Spleen (tissue), 11 donors: ENCODE measurements at regions not wholly inside any gene's neighbourhood (a gene's known extent, or its start where the extent isn't known, plus 50 kb on each side); places are given as distances from the start of the nearest gene placed in this dataset.
A peak's percentile ranks its signal among the peaks of the same experiment; 100 is the strongest.

Experiments used
- DNase-seq: peaks from one replicate; pipeline ENCODE4 v3.0.0-alpha.2; 2020
- H3K27ac ChIP-seq, 8 donors: fragments of 200-600 bp; sonication (generic) in 7 of 8; 1 replicate in 4 of 8; 2 replicates in 4 of 8; pipeline versions ENCODE4 v1.5.0 to v1.8.0; 2016 to 2021; ENCODE audit warnings: inconsistent platforms in 4 of 8, mild to moderate bottlenecking in 4 of 8, moderate library complexity in 1 of 8
- H3K27me3 ChIP-seq, 7 donors: fragments of 200-600 bp; sonication (generic) in 6 of 7; replicated peaks in 1 of 7; 1 replicate in 4 of 7; 2 replicates in 3 of 7; pipeline versions ENCODE4 v1.5.0 to v1.8.0; 2016 to 2021; ENCODE audit warnings: inconsistent platforms in 3 of 7, mild to moderate bottlenecking in 1 of 7
- H3K36me3 ChIP-seq, 6 donors: fragments of 200-600 bp; sonication (generic) in 5 of 6; 1 replicate in 4 of 6; 2 replicates in 2 of 6; pipeline versions ENCODE4 v1.5.0 to v1.8.0; 2016 to 2021; ENCODE audit warnings: inconsistent platforms in 2 of 6
- H3K4me1 ChIP-seq, 6 donors: fragments of 200-600 bp; sonication (generic) in 5 of 6; 1 replicate in 3 of 6; 2 replicates in 3 of 6; pipeline versions ENCODE4 v1.5.0 to v1.8.0; 2016 to 2021; ENCODE audit warnings: inconsistent platforms in 3 of 6
- H3K4me3 ChIP-seq, 8 donors: fragments of 200-600 bp; sonication (generic) in 7 of 8; 1 replicate in 4 of 8; 2 replicates in 4 of 8; pipeline versions ENCODE4 v1.5.0 to v1.8.0; 2016 to 2021; ENCODE audit warnings: inconsistent platforms in 4 of 8, mild to moderate bottlenecking in 4 of 8, moderate library complexity in 2 of 8
- H3K9me3 ChIP-seq, 8 donors: fragments of 200-600 bp; sonication (generic) in 7 of 8; 1 replicate in 4 of 8; 2 replicates in 4 of 8; pipeline versions ENCODE4 v1.5.0 to v1.8.0; 2016 to 2021; ENCODE audit warnings: inconsistent platforms in 4 of 8
- POLR2A ChIP-seq, 3 donors: fragments of 450-650 bp; IDR thresholded peaks; one replicate each; pipeline ENCODE4 v1.5.1; 2017; ENCODE audit warnings: antibody characterized with exemption in 3 of 3, mild to moderate bottlenecking in 1 of 3
- POLR2AphosphoS5 ChIP-seq, 3 donors: sonication (generic); formaldehyde crosslinking; IDR thresholded peaks; one replicate each; pipeline ENCODE4 v1.5.1; 2017; ENCODE audit warnings: antibody characterized with exemption in 3 of 3
- WGBS, 5 donors: extraction: QIAGEN DNeasy Blood & Tissue Kit in 3 of 5; methylation state at CpG; one replicate each; pipeline versions ENCODE4 v1.1.5 to v1.1.7; 2013 to 2018; 5-methylcytosine and 5-hydroxymethylcytosine counted together
- intact Hi-C: fragments of 100-400 bp; cut with DNase I; formaldehyde crosslinking; loops from one replicate; pipeline ENCODE4 v1.15.0; 2023; ENCODE audit warnings: low total_unique reads
- TF ChIP-seq, protein P1 (sequence below), 11 experiments: fragments of 200-600 bp in 7 of 11; fragments of 450-650 bp in 4 of 11; sonication (generic) in 4 of 11; IDR thresholded peaks in 8 of 11; conservative IDR thresholded peaks in 3 of 11; 1 replicate in 7 of 11; 2 replicates in 4 of 11; pipeline versions ENCODE4 v1.4.0 to v1.8.0; 2016 to 2021; ENCODE audit warnings: antibody characterized with exemption in 11 of 11, inconsistent platforms in 4 of 11, mild to moderate bottlenecking in 1 of 11
- donor health status: healthy with polysubstance abuse.
- donor health status: DM: no; HTN: no; CAD: no; lungs with moderate emphysema.
- donor health status: DM: no; HTN: no; CAD: no.
- donor health status: Bipolar disorder and iron deficiency.
- donor health status: healthy.
- donor health status: DM: no; HTN: no; CAD: no.
- donor health status: DM: yes; HTN: yes; CAD: no.

DNA sequence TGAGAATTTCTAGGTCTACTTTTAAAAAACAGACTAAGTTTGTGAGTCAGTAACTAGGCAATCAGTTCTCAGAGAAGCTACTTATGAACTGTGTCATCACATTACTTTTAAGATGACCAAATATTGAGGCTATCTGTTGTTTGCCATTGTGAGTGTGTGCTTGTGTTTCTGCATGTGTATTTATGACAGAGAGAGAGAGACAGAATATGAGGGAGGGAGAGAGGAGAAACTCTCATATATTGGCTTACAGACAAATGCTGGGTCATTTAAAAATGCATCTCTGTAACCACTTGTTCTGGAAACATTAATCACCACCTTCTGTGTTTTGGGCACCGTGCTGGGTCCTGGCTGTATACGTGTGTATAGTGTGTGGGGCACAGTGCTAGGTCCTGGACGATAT is 161.5 kb upstream of the FRMD6 start:
- H3K4me3 ChIP-seq, result no peak overlapping the region
- H3K4me1 ChIP-seq, result no peaks in the 10 kb centered on the region
- no peaks in the 10 kb centered on the region for H3K36me3 ChIP-seq
- intact Hi-C loops, result no loop called here
- no peak for DNase-seq
- 77 to 88% (median 86%) methylated on average over 3 of the region's 3 CpGs for WGBS, 5 donors
- peaks cover 0 to 4% (median 0%) of the 10 kb centered on the region in 7 donors for H3K27me3 ChIP-seq
- peaks cover 0 to 3% (median 0%) of the 10 kb centered on the region in 8 donors for H3K9me3 ChIP-seq
- no peak overlapping the region for H3K27ac ChIP-seq
- TF ChIP-seq POLR2A (IDR thresholded peaks at IDR 0.05), result no peak
- TF ChIP-seq POLR2AphosphoS5 (IDR thresholded peaks at IDR 0.05), result no peak
- TF ChIP-seq, protein P1, sequence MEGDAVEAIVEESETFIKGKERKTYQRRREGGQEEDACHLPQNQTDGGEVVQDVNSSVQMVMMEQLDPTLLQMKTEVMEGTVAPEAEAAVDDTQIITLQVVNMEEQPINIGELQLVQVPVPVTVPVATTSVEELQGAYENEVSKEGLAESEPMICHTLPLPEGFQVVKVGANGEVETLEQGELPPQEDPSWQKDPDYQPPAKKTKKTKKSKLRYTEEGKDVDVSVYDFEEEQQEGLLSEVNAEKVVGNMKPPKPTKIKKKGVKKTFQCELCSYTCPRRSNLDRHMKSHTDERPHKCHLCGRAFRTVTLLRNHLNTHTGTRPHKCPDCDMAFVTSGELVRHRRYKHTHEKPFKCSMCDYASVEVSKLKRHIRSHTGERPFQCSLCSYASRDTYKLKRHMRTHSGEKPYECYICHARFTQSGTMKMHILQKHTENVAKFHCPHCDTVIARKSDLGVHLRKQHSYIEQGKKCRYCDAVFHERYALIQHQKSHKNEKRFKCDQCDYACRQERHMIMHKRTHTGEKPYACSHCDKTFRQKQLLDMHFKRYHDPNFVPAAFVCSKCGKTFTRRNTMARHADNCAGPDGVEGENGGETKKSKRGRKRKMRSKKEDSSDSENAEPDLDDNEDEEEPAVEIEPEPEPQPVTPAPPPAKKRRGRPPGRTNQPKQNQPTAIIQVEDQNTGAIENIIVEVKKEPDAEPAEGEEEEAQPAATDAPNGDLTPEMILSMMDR (IDR thresholded peaks at IDR 0.05 in 8 of 11, conservative IDR thresholded peaks at IDR 0.05 in 3 of 11), result no peak

DNA sequence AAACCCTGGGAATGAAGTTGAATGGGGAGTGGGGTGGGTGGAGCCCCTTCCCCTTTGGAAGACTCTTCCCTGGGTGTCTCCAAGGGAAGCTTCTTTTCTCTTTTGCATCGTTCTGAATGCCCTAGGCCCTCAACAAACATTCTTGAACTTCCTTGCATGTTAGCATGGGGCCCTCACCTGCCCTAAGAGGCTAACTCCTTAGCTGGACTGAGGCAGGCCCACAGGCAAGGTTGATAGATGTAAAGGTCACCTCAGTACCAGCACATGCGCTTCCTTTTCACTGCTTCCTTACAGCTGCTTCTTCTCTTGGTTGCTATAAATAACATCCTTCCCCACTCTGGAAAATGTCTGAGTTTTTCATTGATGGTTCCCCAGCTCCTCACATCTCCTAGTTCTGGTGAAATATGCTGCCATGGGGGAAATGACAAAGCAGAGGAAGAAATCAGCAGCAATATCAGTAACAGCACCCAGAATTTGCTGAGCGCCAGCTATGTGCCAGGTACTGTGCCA is 160.6 kb upstream of the FRMD6 start:
- Histone ChIP-seq H3K36me3 (no peaks in the 10 kb centered on the region), H3K27ac (peak overlapping the region in 2 of 8 donors; percentile 21 to 57), H3K4me1 (no peaks in the 10 kb centered on the region), H3K9me3 (peaks cover 0 to 3% (median 0%) of the 10 kb centered on the region in 8 donors), H3K27me3 (peaks cover 0 to 4% (median 0%) of the 10 kb centered on the region in 7 donors), H3K4me3 (no peak overlapping the region)
- WGBS, 5 donors, result 77 to 85% (median 83%) methylated on average over 3 of the region's 3 CpGs
- intact Hi-C loops, result no loop called here
- DNase-seq, result no peak
- TF ChIP-seq POLR2A (IDR thresholded peaks at IDR 0.05), result no peak
- TF ChIP-seq, protein P1 (IDR thresholded peaks at IDR 0.05 in 8 of 11, conservative IDR thresholded peaks at IDR 0.05 in 3 of 11), result no peak
- TF ChIP-seq POLR2AphosphoS5 (IDR thresholded peaks at IDR 0.05), result no peak

DNA sequence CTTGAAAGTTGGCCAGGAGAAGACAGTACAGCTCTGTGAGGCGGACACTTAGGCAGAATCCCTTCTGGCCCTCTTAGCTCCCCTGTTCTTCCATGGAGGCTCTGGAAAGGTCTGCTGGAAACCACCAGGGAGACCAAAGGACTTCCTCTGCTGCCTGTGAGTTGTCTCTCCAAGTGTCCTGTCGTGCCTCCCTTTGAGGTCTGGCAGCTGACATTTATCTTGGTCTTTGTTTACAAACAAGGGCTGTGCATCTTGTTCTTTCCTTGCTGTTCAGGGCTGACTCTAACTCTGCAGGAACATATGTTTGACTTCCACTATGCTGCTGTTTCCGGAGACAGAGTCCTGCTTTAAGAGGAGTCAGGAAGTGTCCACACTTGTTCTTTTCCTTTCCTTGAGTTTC is 159.9 kb upstream of the FRMD6 start:
- WGBS, 5 donors, result 50 to 63% (median 53%) methylated on average over 3 of the region's 3 CpGs
- Histone ChIP-seq H3K4me1 (no peaks in the 10 kb centered on the region), H3K27ac (peak overlapping the region in 2 of 8 donors; percentile 21 to 57), H3K4me3 (no peak overlapping the region), H3K36me3 (no peaks in the 10 kb centered on the region), H3K9me3 (peaks cover 0 to 8% (median 2%) of the 10 kb centered on the region in 8 donors), H3K27me3 (peaks cover 0 to 4% (median 0%) of the 10 kb centered on the region in 7 donors)
- TF ChIP-seq POLR2AphosphoS5 (IDR thresholded peaks at IDR 0.05) (no peak), POLR2A (IDR thresholded peaks at IDR 0.05) (no peak)
- TF ChIP-seq, protein P1 (IDR thresholded peaks at IDR 0.05 in 8 of 11, conservative IDR thresholded peaks at IDR 0.05 in 3 of 11), result no peak
- intact Hi-C loops, result no loop called here
- no peak for DNase-seq

DNA sequence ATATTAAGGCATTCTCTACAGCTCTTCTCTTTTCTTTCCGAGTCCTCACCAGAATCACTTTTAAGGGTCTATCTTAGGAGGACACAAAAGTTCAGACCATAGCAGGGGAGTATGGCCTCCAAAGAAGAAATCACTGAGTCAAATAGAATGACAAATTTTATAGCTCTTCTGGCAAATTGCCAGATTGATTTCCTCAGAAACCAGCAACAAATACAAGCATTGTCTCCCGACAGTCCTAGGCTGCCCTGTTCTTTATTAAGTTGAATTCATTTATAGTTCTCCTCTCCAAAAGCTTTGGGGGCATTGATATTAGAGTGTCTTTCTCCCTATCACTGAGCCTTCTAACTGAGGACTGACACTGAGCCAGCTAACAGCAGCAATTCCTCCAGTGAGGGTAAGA is 156.4 kb upstream of the FRMD6 start:
- no peak for DNase-seq
- intact Hi-C loops, result no loop called here
- no peaks in the 10 kb centered on the region for H3K4me1 ChIP-seq
- WGBS, 5 donors, result 79 to 90% (median 85%) methylated on average over 2 of the region's 2 CpGs
- H3K9me3 ChIP-seq, result peaks cover 0 to 18% (median 9%) of the 10 kb centered on the region in 8 donors
- no peak overlapping the region for H3K4me3 ChIP-seq
- TF ChIP-seq POLR2A (IDR thresholded peaks at IDR 0.05) (no peak), POLR2AphosphoS5 (IDR thresholded peaks at IDR 0.05) (no peak)
- TF ChIP-seq, protein P1 (IDR thresholded peaks at IDR 0.05 in 8 of 11, conservative IDR thresholded peaks at IDR 0.05 in 3 of 11), result no peak
- peaks cover 0 to 4% (median 0%) of the 10 kb centered on the region in 7 donors for H3K27me3 ChIP-seq
- no peaks in the 10 kb centered on the region for H3K36me3 ChIP-seq
- no peak overlapping the region for H3K27ac ChIP-seq
